ENCODE measurements at regions not wholly inside any gene's neighbourhood (a gene's known extent, or its start where the extent isn't known, plus 50 kb on each side); places are given as distances from the start of the nearest gene placed in this dataset.
"Not testable (repeated sequence)": the region's sequence is repeated elsewhere in the genome, so short reads cannot be mapped to it uniquely, and the experiment has no call there.

GRCh38 chr20:1801225-1801928, 93.8 kb upstream of the SIRPA start:
- no peak for TF ChIP-seq CTCF (IDR thresholded peaks at IDR 0.05; ENCODE audit: control extremely low read depth, extremely low read depth)
- H3K36me3 ChIP-seq (ENCODE audit: control insufficient read depth in 4 of 4, insufficient read depth in 4 of 4, low read length in 4 of 4) = no peaks in the 10 kb centered on the region
- no peak overlapping the region for H3K4me3 ChIP-seq
- H3K4me1 ChIP-seq (ENCODE audit: control insufficient read depth in 5 of 5, insufficient read depth in 5 of 5, low read length in 5 of 5) = peaks cover 0 to 13% (median 0%) of the 10 kb centered on the region in 5 donors
- no peak overlapping the region for H3K9ac ChIP-seq (ENCODE audit: insufficient read depth in 1 of 2, low read length in 2 of 2)
- ATAC-seq (ENCODE audit: insufficient read depth, low FRiP score) (no peak), DNase-seq (no peak)
- no peaks in the 10 kb centered on the region for H3K9me3 ChIP-seq (ENCODE audit: control insufficient read depth in 4 of 4, insufficient read depth in 3 of 4, low read length in 3 of 4)
- no peak overlapping the region for H3K27ac ChIP-seq (ENCODE audit: low read depth in 1 of 2, low read length in 1 of 2)
- WGBS, 2 donors = 72 to 76% methylated on average over 5 of the region's 5 CpGs
- H3K27me3 ChIP-seq (ENCODE audit: control insufficient read depth in 3 of 3, insufficient read depth in 3 of 3, low read length in 2 of 3) = peaks cover 0 to 55% (median 36%) of the 10 kb centered on the region in 3 donors

DNA sequence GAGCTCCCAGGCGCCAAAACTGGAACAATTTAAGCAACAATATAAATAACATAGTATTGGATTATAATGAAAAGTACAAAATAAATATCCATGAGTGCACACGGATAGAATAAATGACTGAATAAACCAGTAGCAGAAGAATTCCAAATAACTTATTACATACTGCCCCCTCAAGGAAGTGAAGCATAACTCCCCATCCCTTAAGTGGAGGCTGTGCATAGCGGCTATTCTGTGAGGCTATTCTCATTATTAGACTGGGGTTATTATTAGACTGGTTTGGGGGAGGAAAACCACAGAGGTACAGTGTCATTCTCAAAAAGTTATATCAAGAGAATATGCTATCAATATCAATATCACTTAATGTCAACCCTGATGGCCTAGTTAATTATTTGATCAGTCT, 94.4 kb upstream of the SIRPA start:
- H3K27ac ChIP-seq (ENCODE audit: low read depth in 1 of 2, low read length in 1 of 2) = no peak overlapping the region
- ATAC-seq (ENCODE audit: insufficient read depth, low FRiP score) = no peak
- peaks cover 0 to 13% (median 0%) of the 10 kb centered on the region in 5 donors for H3K4me1 ChIP-seq (ENCODE audit: control insufficient read depth in 5 of 5, insufficient read depth in 5 of 5, low read length in 5 of 5)
- peaks cover 0 to 55% (median 36%) of the 10 kb centered on the region in 3 donors for H3K27me3 ChIP-seq (ENCODE audit: control insufficient read depth in 3 of 3, insufficient read depth in 3 of 3, low read length in 2 of 3)
- H3K36me3 ChIP-seq (ENCODE audit: control insufficient read depth in 4 of 4, insufficient read depth in 4 of 4, low read length in 4 of 4) = no peaks in the 10 kb centered on the region
- 31 to 34% methylated on average over 3 of the region's 3 CpGs for WGBS, 2 donors
- H3K9me3 ChIP-seq (ENCODE audit: control insufficient read depth in 4 of 4, insufficient read depth in 3 of 4, low read length in 3 of 4) = no peaks in the 10 kb centered on the region
- H3K4me3 ChIP-seq = no peak overlapping the region
- DNase-seq = no peak
- no peak for TF ChIP-seq CTCF (IDR thresholded peaks at IDR 0.05; ENCODE audit: control extremely low read depth, extremely low read depth)
- H3K9ac ChIP-seq (ENCODE audit: insufficient read depth in 1 of 2, low read length in 2 of 2) = no peak overlapping the region

GRCh38 chr20:1800180-1800579, 95.0 kb upstream of the SIRPA start:
- Histone ChIP-seq H3K27me3 (ENCODE audit: control insufficient read depth in 3 of 3, insufficient read depth in 3 of 3, low read length in 2 of 3) (peaks cover 0 to 55% (median 38%) of the 10 kb centered on the region in 3 donors), H3K4me1 (ENCODE audit: control insufficient read depth in 5 of 5, insufficient read depth in 5 of 5, low read length in 5 of 5) (peaks cover 0 to 13% (median 0%) of the 10 kb centered on the region in 5 donors), H3K9me3 (ENCODE audit: control insufficient read depth in 4 of 4, insufficient read depth in 3 of 4, low read length in 3 of 4) (no peaks in the 10 kb centered on the region), H3K4me3 (no peak overlapping the region), H3K27ac (ENCODE audit: low read depth in 1 of 2, low read length in 1 of 2) (no peak overlapping the region), H3K36me3 (ENCODE audit: control insufficient read depth in 4 of 4, insufficient read depth in 4 of 4, low read length in 4 of 4) (no peaks in the 10 kb centered on the region), H3K9ac (ENCODE audit: insufficient read depth in 1 of 2, low read length in 2 of 2) (no peak overlapping the region)
- no peak for ATAC-seq (ENCODE audit: insufficient read depth, low FRiP score)
- 76 to 81% methylated on average over 2 of the region's 2 CpGs for WGBS, 2 donors
- no peak for DNase-seq
- no peak for TF ChIP-seq CTCF (IDR thresholded peaks at IDR 0.05; ENCODE audit: control extremely low read depth, extremely low read depth)

GRCh38 chr20:1799746-1800145, 95.5 kb upstream of the SIRPA start:
- Histone ChIP-seq H3K4me1 (ENCODE audit: control insufficient read depth in 5 of 5, insufficient read depth in 5 of 5, low read length in 5 of 5) (peaks cover 0 to 13% (median 0%) of the 10 kb centered on the region in 5 donors), H3K27me3 (ENCODE audit: control insufficient read depth in 3 of 3, insufficient read depth in 3 of 3, low read length in 2 of 3) (peaks cover 0 to 57% (median 38%) of the 10 kb centered on the region in 3 donors)
- not testable (repeated sequence) for DNase-seq; H3K9me3 ChIP-seq (ENCODE audit: control insufficient read depth in 4 of 4, insufficient read depth in 3 of 4, low read length in 3 of 4); H3K4me3 ChIP-seq; ATAC-seq (ENCODE audit: insufficient read depth, low FRiP score); H3K9ac ChIP-seq (ENCODE audit: insufficient read depth in 1 of 2, low read length in 2 of 2); H3K36me3 ChIP-seq (ENCODE audit: control insufficient read depth in 4 of 4, insufficient read depth in 4 of 4, low read length in 4 of 4); H3K27ac ChIP-seq (ENCODE audit: low read depth in 1 of 2, low read length in 1 of 2)
- WGBS, 2 donors = 63 to 84% methylated on average over 14 of the region's 14 CpGs
